ENCODE measurements at regions not wholly inside any gene's neighbourhood (a gene's known extent, or its start where the extent isn't known, plus 50 kb on each side); places are given as distances from the start of the nearest gene placed in this dataset.

DNA sequence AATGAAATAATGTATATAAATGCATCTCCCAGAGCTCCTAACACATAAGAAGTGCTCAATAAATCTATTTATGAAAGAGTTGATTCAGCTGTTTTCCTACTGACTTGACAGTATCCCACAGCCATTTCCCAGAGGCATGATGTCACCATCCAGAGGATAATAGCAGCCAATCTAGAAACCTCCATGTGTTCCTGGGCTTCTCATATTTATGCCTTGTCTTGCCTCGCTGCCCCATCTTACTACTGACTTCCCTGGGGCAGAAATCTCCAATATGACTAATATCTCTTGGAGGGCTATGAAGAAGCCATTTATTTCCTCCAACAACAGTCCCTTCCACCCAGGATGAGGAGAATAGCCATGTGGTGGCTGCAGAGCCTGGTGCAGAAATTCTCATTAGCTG lies 115.4 kb upstream of the NAV2 start:
- TF ChIP-seq, protein P1, sequence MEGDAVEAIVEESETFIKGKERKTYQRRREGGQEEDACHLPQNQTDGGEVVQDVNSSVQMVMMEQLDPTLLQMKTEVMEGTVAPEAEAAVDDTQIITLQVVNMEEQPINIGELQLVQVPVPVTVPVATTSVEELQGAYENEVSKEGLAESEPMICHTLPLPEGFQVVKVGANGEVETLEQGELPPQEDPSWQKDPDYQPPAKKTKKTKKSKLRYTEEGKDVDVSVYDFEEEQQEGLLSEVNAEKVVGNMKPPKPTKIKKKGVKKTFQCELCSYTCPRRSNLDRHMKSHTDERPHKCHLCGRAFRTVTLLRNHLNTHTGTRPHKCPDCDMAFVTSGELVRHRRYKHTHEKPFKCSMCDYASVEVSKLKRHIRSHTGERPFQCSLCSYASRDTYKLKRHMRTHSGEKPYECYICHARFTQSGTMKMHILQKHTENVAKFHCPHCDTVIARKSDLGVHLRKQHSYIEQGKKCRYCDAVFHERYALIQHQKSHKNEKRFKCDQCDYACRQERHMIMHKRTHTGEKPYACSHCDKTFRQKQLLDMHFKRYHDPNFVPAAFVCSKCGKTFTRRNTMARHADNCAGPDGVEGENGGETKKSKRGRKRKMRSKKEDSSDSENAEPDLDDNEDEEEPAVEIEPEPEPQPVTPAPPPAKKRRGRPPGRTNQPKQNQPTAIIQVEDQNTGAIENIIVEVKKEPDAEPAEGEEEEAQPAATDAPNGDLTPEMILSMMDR (IDR thresholded peaks at IDR 0.05): no peak
- no peak for TF ChIP-seq POLR2A (IDR thresholded peaks at IDR 0.05)

Data from adrenal gland (tissue), 5 donors.